OCI-LY7 (cell line): ENCODE measurements at regions not wholly inside any gene's neighbourhood (a gene's known extent, or its start where the extent isn't known, plus 50 kb on each side); places are given as distances from the start of the nearest gene placed in this dataset.

Experiments
- EZH2phosphoT487 ChIP-seq: fragments of 200-600 bp; sonication (generic); IDR thresholded peaks from 2 replicates; pipeline ENCODE4 v1.6.1; 2018; ENCODE audit warnings: low read depth, borderline replicate concordance, mild to moderate bottlenecking, mixed run types, antibody characterized with exemption, low read length, moderate library complexity, mixed read lengths
- TF ChIP-seq, protein P1 (sequence below): fragments of 200-600 bp; sonication (generic); conservative IDR thresholded peaks from 2 replicates; pipeline ENCODE4 v1.5.1; 2014; ENCODE audit warnings: mild to moderate bottlenecking, antibody characterized with exemption, low read length, moderate library complexity, mixed read lengths

DNA sequence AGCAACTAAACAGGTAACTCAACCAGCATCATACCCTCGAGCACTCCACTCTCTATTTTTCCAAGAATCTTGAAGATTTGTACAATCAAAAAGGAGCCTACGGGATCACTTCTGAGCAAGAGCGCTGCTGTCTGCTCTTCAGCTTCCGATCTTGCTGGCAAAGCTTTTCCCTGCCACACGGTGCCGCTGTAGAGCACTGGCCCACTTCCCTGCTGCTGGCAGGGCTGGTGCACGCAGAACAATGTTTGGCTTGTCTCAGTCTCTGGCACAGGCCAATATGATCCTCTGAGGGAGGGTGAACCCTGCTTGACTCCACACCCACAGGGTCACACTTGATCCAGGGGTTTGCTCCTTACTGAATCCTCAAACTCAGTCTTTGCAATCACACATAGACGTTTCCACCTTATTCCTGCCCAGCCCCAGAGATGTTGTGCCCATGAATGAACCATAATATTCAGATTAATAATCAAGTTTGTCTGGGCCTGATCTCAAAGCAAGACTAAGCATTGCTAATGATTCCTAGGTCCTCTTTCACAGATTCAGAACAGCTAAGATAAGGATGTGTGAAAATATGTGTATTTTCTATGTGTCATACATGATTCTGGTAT lies 536.6 kb downstream of the SOX6 start:
- TF ChIP-seq, protein P1, sequence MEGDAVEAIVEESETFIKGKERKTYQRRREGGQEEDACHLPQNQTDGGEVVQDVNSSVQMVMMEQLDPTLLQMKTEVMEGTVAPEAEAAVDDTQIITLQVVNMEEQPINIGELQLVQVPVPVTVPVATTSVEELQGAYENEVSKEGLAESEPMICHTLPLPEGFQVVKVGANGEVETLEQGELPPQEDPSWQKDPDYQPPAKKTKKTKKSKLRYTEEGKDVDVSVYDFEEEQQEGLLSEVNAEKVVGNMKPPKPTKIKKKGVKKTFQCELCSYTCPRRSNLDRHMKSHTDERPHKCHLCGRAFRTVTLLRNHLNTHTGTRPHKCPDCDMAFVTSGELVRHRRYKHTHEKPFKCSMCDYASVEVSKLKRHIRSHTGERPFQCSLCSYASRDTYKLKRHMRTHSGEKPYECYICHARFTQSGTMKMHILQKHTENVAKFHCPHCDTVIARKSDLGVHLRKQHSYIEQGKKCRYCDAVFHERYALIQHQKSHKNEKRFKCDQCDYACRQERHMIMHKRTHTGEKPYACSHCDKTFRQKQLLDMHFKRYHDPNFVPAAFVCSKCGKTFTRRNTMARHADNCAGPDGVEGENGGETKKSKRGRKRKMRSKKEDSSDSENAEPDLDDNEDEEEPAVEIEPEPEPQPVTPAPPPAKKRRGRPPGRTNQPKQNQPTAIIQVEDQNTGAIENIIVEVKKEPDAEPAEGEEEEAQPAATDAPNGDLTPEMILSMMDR, result peak; percentile 83
- TF ChIP-seq EZH2phosphoT487, result no peak
